PC-3 (cell line): ENCODE measurements at regions not wholly inside any gene's neighbourhood (a gene's known extent, or its start where the extent isn't known, plus 50 kb on each side); places are given as distances from the start of the nearest gene placed in this dataset.

Experiments used
- CTCF ChIP-seq: fragments of 300-600 bp; sonication (generic); conservative IDR thresholded peaks from 2 replicates; pipeline ENCODE4 v1.5.1; 2017; ENCODE audit warnings: antibody characterized with exemption, low read depth, mild to moderate bottlenecking, low read length
- EZH2 ChIP-seq: fragments of 300-600 bp; sonication (generic); IDR thresholded peaks from one replicate; pipeline ENCODE4 v1.6.1; 2017; ENCODE audit warnings: antibody characterized with exemption, mild to moderate bottlenecking, low read length; ENCODE audit not compliant: unreplicated experiment

- TF ChIP-seq EZH2 (no peak), CTCF (no peak)
Observed at GRCh38 chr3:74009961-74010844, 385.5 kb upstream of the PDZRN3 start.
